HG03066 (cell line): ENCODE measurements at regions not wholly inside any gene's neighbourhood (a gene's known extent, or its start where the extent isn't known, plus 50 kb on each side); places are given as distances from the start of the nearest gene placed in this dataset.

Experiments used
- ATAC-seq: cut with Tn5 transposase; IDR thresholded peaks from one replicate; pipeline ENCODE4 v1.9.1; 2021; ENCODE audit warnings: low read depth; ENCODE audit not compliant: unreplicated experiment

DNA sequence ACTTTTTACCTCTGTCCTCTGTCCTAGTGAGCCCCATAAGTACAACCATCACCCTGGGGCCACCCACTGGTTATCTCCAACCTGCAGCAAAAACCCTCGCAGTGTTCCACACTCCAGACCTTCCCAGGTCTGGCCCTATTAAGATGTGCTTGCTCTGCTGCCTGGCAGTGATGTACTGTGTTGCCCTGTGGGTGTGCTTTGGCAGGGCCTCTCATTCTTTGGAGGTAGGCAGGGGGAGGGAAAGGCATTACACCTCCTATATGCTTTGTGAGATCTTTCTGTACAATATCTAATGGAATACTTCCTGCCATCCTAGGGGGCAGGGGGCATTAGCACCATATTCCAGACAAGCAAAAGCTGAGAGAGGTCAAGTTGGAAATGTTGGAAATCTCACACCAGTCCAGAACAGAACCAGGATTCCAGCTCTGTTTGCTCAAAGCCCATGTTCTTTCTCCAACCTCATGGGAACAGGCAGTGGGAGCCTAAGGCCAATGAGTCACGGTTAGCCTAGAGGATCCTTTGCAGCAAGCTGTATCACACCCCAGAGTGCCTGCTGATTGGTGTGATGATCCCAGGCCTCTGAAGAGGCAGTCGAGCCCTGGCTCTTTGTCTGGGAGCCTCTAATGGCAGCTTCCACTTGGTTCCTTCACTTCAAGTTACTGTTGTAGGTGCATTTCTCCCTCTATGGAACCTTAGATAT lies 59.7 kb upstream of the UBL3 start:
- no peak for ATAC-seq

GRCh38 chr13:29909081-29909730 lies 58.8 kb upstream of the UBL3 start:
- ATAC-seq: no peak

- ATAC-seq: no peak
Measured at GRCh38 chr13:29908416-29909080, 58.1 kb upstream of the UBL3 start.

GRCh38 chr13:29907670-29908069 lies 57.3 kb upstream of the UBL3 start:
- ATAC-seq: no peak

GRCh38 chr13:29906432-29907011 lies 56.1 kb upstream of the UBL3 start:
- ATAC-seq: no peak

GRCh38 chr13:29905845-29906244 lies 55.4 kb upstream of the UBL3 start:
- no peak for ATAC-seq

DNA sequence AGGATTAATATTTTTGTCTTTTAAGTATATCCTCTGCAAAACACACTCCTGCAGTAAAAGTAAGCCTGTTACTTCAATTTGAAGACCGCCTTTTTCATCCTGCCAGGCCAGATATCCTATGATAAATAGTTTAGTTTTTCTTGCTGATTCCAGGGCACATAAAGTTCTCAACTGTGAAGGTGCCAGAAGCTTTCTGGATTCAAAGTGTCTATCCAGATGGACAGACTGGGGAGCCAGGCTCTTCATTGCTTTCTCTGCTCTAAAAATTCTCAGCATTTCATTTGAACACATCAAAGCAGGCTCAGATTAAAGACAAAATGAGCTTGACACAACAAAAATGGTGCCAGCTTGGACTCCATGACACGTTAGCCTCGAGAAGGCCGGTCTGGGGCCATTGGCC lies 53.6 kb upstream of the UBL3 start:
- ATAC-seq: no peak

DNA sequence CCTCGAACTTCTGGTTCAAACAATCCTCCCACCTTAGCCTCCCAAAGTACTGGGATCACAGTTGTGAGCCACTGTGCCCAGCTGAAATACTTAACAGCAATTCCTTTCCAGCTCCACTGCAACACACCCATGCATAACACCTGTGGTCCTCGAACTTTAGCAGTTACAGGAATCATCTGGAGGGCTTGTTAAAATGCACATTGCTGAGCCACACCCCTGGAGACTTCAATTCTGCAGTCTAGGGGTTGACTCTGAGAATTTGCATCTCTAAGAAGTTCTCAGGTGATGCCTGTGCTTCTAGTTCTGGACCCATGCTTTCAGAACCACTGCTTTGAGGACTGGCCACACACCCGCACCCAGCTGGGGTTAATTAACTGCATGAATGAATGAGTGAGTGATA lies 53.1 kb upstream of the UBL3 start:
- no peak for ATAC-seq

- ATAC-seq: no peak
Measured at GRCh38 chr13:29902632-29903305, 52.4 kb upstream of the UBL3 start.

DNA sequence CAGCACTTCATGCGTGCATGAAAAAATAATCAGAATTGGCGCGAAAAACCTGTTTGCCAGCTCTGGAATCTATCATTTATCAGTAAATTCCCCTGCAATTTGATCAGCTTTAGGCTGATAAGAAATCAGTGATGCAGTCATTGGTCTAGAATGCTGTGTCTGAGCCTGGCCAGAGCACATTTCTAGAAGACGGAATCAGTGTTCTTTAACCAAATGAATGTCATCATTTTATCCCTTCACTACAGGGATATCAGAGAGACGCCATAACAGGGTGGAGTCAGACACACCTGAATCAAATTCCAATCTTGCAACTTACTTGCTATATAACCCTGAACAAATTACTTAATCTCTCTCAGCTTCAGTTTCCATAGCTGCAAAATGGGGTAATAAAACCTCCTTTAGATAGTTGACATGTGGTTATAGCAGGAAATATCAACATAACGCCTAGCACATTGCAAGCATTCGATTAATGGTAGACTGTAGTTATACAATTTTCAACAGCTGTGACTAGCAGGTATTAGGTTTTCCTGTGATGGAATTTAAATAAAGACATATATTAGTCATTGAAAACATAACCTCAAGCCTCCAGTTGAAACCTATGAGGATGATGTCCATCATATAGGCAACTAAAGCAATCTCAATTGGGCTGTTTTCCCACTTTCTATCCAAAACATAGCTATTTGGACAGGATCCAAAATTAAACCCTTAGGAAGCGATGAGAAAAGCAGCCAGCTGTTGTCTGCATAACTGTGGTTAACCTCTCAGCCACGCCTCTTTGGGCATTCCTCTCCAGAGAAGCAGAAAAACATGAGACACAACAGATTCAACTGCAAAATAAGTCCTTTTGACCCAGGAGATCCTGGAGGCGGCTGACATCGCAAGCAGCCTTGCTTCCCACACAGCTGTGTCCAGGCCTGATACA lies 51.6 kb upstream of the UBL3 start:
- no peak for ATAC-seq
